Muscle of arm (tissue), 1 donor: ENCODE measurements at regions not wholly inside any gene's neighbourhood (a gene's known extent, or its start where the extent isn't known, plus 50 kb on each side); places are given as distances from the start of the nearest gene placed in this dataset.

ENCODE experiments used
- DNase-seq: peaks from one replicate; pipeline ENCODE4 v3.0.0-alpha.2; 2013

- no peak for DNase-seq
These were observed 53.5 kb upstream of the SVIL start for GRCh38 chr10:29688230-29688661.

- no peak for DNase-seq
These were observed 52.8 kb upstream of the SVIL start for GRCh38 chr10:29687421-29688164.

GRCh38 chr10:29685506-29685905, 50.7 kb upstream of the SVIL start:
- no peak for DNase-seq
